ENCODE measurements at regions not wholly inside any gene's neighbourhood (a gene's known extent, or its start where the extent isn't known, plus 50 kb on each side); places are given as distances from the start of the nearest gene placed in this dataset.

DNA sequence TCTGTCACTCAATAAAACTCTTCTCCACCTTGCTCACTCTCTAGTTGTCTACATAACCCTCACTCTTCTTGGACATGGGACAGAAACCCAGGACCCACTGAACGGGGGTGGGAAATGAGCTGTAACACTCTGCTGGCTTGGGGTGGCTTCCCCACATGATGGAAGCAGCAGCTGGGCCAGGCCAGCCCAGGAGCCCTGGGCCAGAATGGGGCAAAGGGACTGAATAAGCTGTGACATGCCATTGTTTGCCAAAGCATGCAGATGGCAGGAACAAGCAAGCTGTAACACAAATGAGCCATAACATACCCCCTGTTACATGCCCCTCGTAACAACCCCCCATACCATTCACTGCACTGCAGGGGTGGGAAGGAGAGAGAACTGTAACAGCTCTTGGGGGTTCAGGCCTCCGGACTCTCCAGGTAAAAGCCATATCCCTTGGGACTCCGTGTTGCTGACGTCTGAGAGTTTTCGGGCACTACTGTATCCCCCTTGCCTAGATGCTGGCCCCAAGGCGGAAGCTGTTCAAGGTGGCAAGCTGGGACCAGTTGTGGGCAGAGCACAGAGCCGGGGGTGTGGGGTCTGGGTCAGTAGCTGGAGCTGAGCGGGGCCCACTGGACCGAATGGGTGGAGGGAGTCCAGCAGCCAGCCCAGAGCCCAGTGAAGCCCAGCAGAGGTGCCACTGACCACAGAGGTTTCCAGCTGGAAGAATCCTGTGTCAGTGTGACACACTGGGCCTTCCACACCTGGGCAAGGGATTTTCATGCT lies 56.1 kb upstream of the DMRTB1 start:
- TF ChIP-seq POLR2A (IDR thresholded peaks at IDR 0.05; ENCODE audit: low read length) (no peak), GATA1 (IDR thresholded peaks at IDR 0.05; ENCODE audit: low read depth, low read length) (no peak)

Measured in erythroblast (primary cell).